ENCODE measurements at regions not wholly inside any gene's neighbourhood (a gene's known extent, or its start where the extent isn't known, plus 50 kb on each side); places are given as distances from the start of the nearest gene placed in this dataset.

GRCh38 chr7:136585954-136586670 is 282.3 kb upstream of the CHRM2 start:
- Histone ChIP-seq H2BK120ac (replicated peaks; ENCODE audit: low read depth, low read length) (no peak overlapping the region), H2BK5ac (ENCODE audit: low read depth, low read length) (no peak overlapping the region), H4K20me1 (replicated peaks in 1 of 2; ENCODE audit: control insufficient read depth in 1 of 2, insufficient read depth in 2 of 2, low read length in 2 of 2) (no peaks in the 10 kb centered on the region), H3K14ac (ENCODE audit: insufficient read length) (no peak overlapping the region), H3K23ac (ENCODE audit: insufficient read length) (no peak overlapping the region), H3K9me3 (ENCODE audit: insufficient read depth in 2 of 2, low read depth in 1 of 2, low read length in 1 of 2) (no peaks in the 10 kb centered on the region), H2BK15ac (ENCODE audit: low read length) (no peak overlapping the region), H3K9ac (replicated peaks in 1 of 4; ENCODE audit: extremely low read depth in 1 of 4, low read depth in 3 of 4, low read length in 3 of 4) (no peak overlapping the region), H3K4ac (replicated peaks; ENCODE audit: insufficient read length, low read depth, low read length) (no peak overlapping the region), H3K27me3 (replicated peaks in 1 of 4; ENCODE audit: control insufficient read depth in 3 of 4, extremely low read depth in 1 of 4, insufficient read depth in 3 of 4, low read length in 3 of 4) (no peaks in the 10 kb centered on the region), H2BK12ac (ENCODE audit: low read depth, low read length) (no peak overlapping the region), H3K4me1 (replicated peaks in 1 of 4; ENCODE audit: control insufficient read depth in 3 of 4, insufficient read depth in 4 of 4, low read length in 3 of 4) (no peaks in the 10 kb centered on the region), H2BK20ac (ENCODE audit: low read length) (no peak overlapping the region), H3K27ac (ENCODE audit: low read depth, low read length) (no peak overlapping the region), H4K91ac (replicated peaks; ENCODE audit: insufficient read length, low read length) (no peak overlapping the region), H3K56ac (replicated peaks; ENCODE audit: insufficient read length, low read depth, low read length) (no peak overlapping the region), H3K79me1 (ENCODE audit: low read depth, low read length) (no peaks in the 10 kb centered on the region), H3K4me2 (ENCODE audit: insufficient read depth in 1 of 2, low read depth in 2 of 2, low read length in 2 of 2) (no peak overlapping the region), H3K23me2 (ENCODE audit: low read depth, low read length) (no peaks in the 10 kb centered on the region), H3K36me3 (ENCODE audit: control insufficient read depth in 2 of 4, insufficient read depth in 4 of 4, low read length in 3 of 4) (no peaks in the 10 kb centered on the region), H4K5ac (ENCODE audit: insufficient read length, low read depth, low read length) (no peak overlapping the region), H2AK5ac (ENCODE audit: low read depth, low read length) (no peak overlapping the region), H3K4me3 (ENCODE audit: extremely low read depth in 1 of 4, insufficient read depth in 2 of 4, low read depth in 3 of 4, low read length in 4 of 4) (no peak overlapping the region), H2AFZ (ENCODE audit: low read length) (no peak overlapping the region), H4K8ac (ENCODE audit: extremely low read depth, insufficient read depth, low read length) (no peak overlapping the region), H3K18ac (ENCODE audit: extremely low read depth, low read length) (no peak overlapping the region), H3K79me2 (ENCODE audit: control insufficient read depth in 1 of 2, insufficient read depth in 2 of 2, low read length in 2 of 2) (no peaks in the 10 kb centered on the region)
- no peak for TF ChIP-seq GTF2F1 (IDR thresholded peaks at IDR 0.05; ENCODE audit: borderline replicate concordance, low read depth, low read length)
- 90% methylated on average over 2 of the region's 2 CpGs; no CpG with 5 or more reads in 1 of the 2 experiments for WGBS, 2 experiments (ENCODE audit: extremely low coverage in 1 of 2, insufficient coverage in 1 of 2, insufficient read length in 1 of 2, insufficient replicate concordance in 2 of 2, low coverage in 1 of 2, low lambda C conversion rate in 2 of 2, missing lambda C conversion rate in 1 of 2)
- FAIRE-seq = no peak
- no peak for DNase-seq (ENCODE audit: low read depth in 1 of 2, low spot score in 2 of 2)
- CTCF ChIA-PET (ENCODE audit: partially characterized antibody) = interaction anchor here (0.6 kb wide), 1 partner anchor 227 kb away, joined by 3 read pairs; no protein-coding TSS in a partner anchor
- POLR2A ChIA-PET (ENCODE audit: partially characterized antibody) = no interaction called here
